NCI-H146 (cell line): ENCODE measurements at regions not wholly inside any gene's neighbourhood (a gene's known extent, or its start where the extent isn't known, plus 50 kb on each side); places are given as distances from the start of the nearest gene placed in this dataset.

ENCODE experiments used
- DNase-seq: peaks from one replicate; lab custom pipeline; 2025; lab: John Stamatoyannopoulos, UW

- no peak for DNase-seq
Measured at GRCh38 chr2:163368655-163369054, 367.2 kb downstream of the FIGN start.

- DNase-seq, result no peak
Measured at GRCh38 chr2:163367825-163368582, 367.8 kb downstream of the FIGN start.

GRCh38 chr2:163364736-163365135 lies 371.1 kb downstream of the FIGN start:
- no peak for DNase-seq

- DNase-seq, result no peak
Measured at GRCh38 chr2:163353551-163353950, 382.3 kb downstream of the FIGN start.

- DNase-seq, result no peak
Measured at GRCh38 chr2:163351966-163352365, 383.8 kb downstream of the FIGN start.

GRCh38 chr2:163351143-163351542 lies 384.7 kb downstream of the FIGN start:
- DNase-seq, result no peak

GRCh38 chr2:163348857-163349380 lies 386.9 kb downstream of the FIGN start:
- no peak for DNase-seq

GRCh38 chr2:163347982-163348856 lies 387.6 kb downstream of the FIGN start:
- peak; percentile 8 for DNase-seq

GRCh38 chr2:163345795-163346573 lies 389.8 kb downstream of the FIGN start:
- DNase-seq, result peak; percentile 21

- DNase-seq, result no peak
Measured at GRCh38 chr2:163343316-163343715, 392.5 kb downstream of the FIGN start.

- no peak for DNase-seq
Measured at GRCh38 chr2:163341426-163341825, 394.4 kb downstream of the FIGN start.

GRCh38 chr2:163338270-163338669 lies 397.5 kb downstream of the FIGN start:
- DNase-seq, result no peak

- peak; percentile 19 for DNase-seq
Measured at GRCh38 chr2:163324677-163325076, 411.1 kb downstream of the FIGN start.

- no peak for DNase-seq
Measured at GRCh38 chr2:163319006-163319405, 416.8 kb downstream of the FIGN start.

GRCh38 chr2:163314712-163315111 lies 421.1 kb downstream of the FIGN start:
- no peak for DNase-seq

GRCh38 chr2:163312713-163313112 lies 423.1 kb downstream of the FIGN start:
- no peak for DNase-seq

GRCh38 chr2:163306647-163307046 lies 429.2 kb downstream of the FIGN start:
- no peak for DNase-seq

GRCh38 chr2:163302141-163302540 lies 433.7 kb downstream of the FIGN start:
- DNase-seq, result no peak

GRCh38 chr2:163291790-163292189 lies 444.0 kb downstream of the FIGN start:
- no peak for DNase-seq

GRCh38 chr2:163281717-163282116 lies 443.1 kb upstream of the KCNH7 start:
- DNase-seq, result no peak

- DNase-seq, result no peak
Measured at GRCh38 chr2:163269374-163270021, 430.9 kb upstream of the KCNH7 start.

- no peak for DNase-seq
Measured at GRCh38 chr2:163266772-163267171, 428.2 kb upstream of the KCNH7 start.
